ENCODE measurements at regions not wholly inside any gene's neighbourhood (a gene's known extent, or its start where the extent isn't known, plus 50 kb on each side); places are given as distances from the start of the nearest gene placed in this dataset.
A peak's percentile ranks its signal among the peaks of the same experiment; 100 is the strongest.

GRCh38 chr5:142493875-142494518 is 169.2 kb upstream of the SPRY4 start:
- intact Hi-C loops (cut with DNase I): no loop called here
- DNase-seq (no peak), ATAC-seq (no peak)
- no peak for TF ChIP-seq CTCF (IDR thresholded peaks at IDR 0.05)
- Histone ChIP-seq H3K27ac (no peak overlapping the region), H3K4me3 (no peak overlapping the region), H3K36me3 (ENCODE audit: insufficient read depth in 1 of 2, low read depth in 1 of 2) (no peaks in the 10 kb centered on the region), H3K9me3 (no peaks in the 10 kb centered on the region), H3K27me3 (ENCODE audit: insufficient read depth in 3 of 3, low read length in 2 of 3) (no peaks in the 10 kb centered on the region), H3K4me1 (peaks cover 6% of the 10 kb centered on the region)
- WGBS, 3 donors: 86 to 92% (median 92%) methylated on average over 9 of the region's 9 CpGs

GRCh38 chr5:142492781-142493281 is 168.0 kb upstream of the SPRY4 start:
- intact Hi-C loops (cut with DNase I): no loop called here
- H3K27me3 ChIP-seq (ENCODE audit: insufficient read depth in 3 of 3, low read length in 2 of 3): no peaks in the 10 kb centered on the region
- H3K4me1 ChIP-seq: peaks cover 6% of the 10 kb centered on the region
- DNase-seq (no peak), ATAC-seq (peak in 1 of 4 donors; percentile 30)
- no peaks in the 10 kb centered on the region for H3K9me3 ChIP-seq
- H3K27ac ChIP-seq: peak overlapping the region; percentile 32
- TF ChIP-seq CTCF (IDR thresholded peaks at IDR 0.05): no peak
- H3K4me3 ChIP-seq: no peak overlapping the region
- no peaks in the 10 kb centered on the region for H3K36me3 ChIP-seq (ENCODE audit: insufficient read depth in 1 of 2, low read depth in 1 of 2)
- WGBS, 3 donors: 26 to 38% (median 31%) methylated on average over 6 of the region's 6 CpGs

- Histone ChIP-seq H3K9me3 (no peaks in the 10 kb centered on the region), H3K4me3 (no peak overlapping the region), H3K27ac (no peak overlapping the region), H3K36me3 (ENCODE audit: insufficient read depth in 1 of 2, low read depth in 1 of 2) (no peaks in the 10 kb centered on the region), H3K4me1 (peaks cover 6% of the 10 kb centered on the region), H3K27me3 (ENCODE audit: insufficient read depth in 3 of 3, low read length in 2 of 3) (no peaks in the 10 kb centered on the region)
- WGBS, 3 donors: 66 to 80% (median 76%) methylated on average over 8 of the region's 8 CpGs
- no peak for TF ChIP-seq CTCF (IDR thresholded peaks at IDR 0.05)
- intact Hi-C loops (cut with DNase I): no loop called here
- no peak for DNase-seq
- no peak for ATAC-seq
These were observed 166.9 kb upstream of the SPRY4 start for GRCh38 chr5:142491679-142492078.

- Histone ChIP-seq H3K4me3 (no peak overlapping the region), H3K4me1 (peaks cover 6% of the 10 kb centered on the region), H3K27me3 (ENCODE audit: insufficient read depth in 3 of 3, low read length in 2 of 3) (no peaks in the 10 kb centered on the region), H3K27ac (peak overlapping the region; percentile 41), H3K36me3 (ENCODE audit: insufficient read depth in 1 of 2, low read depth in 1 of 2) (no peaks in the 10 kb centered on the region), H3K9me3 (no peaks in the 10 kb centered on the region)
- intact Hi-C loops (cut with DNase I): no loop called here
- DNase-seq: no peak
- TF ChIP-seq CTCF (IDR thresholded peaks at IDR 0.05): no peak
- ATAC-seq: no peak
- WGBS, 3 donors: 38 to 46% (median 41%) methylated on average over 8 of the region's 8 CpGs
These were observed 166.4 kb upstream of the SPRY4 start for GRCh38 chr5:142491270-142491669.

- Histone ChIP-seq H3K9me3 (no peaks in the 10 kb centered on the region), H3K27ac (no peak overlapping the region), H3K27me3 (ENCODE audit: insufficient read depth in 3 of 3, low read length in 2 of 3) (peaks cover 0 to 6% (median 0%) of the 10 kb centered on the region in 3 donors), H3K36me3 (ENCODE audit: insufficient read depth in 1 of 2, low read depth in 1 of 2) (no peaks in the 10 kb centered on the region), H3K4me3 (no peak overlapping the region), H3K4me1 (no peaks in the 10 kb centered on the region)
- 60 to 74% (median 66%) methylated on average over 2 of the region's 2 CpGs for WGBS, 3 donors
- DNase-seq (no peak), ATAC-seq (no peak)
- intact Hi-C loops (cut with DNase I): no loop called here
- no peak for TF ChIP-seq CTCF (IDR thresholded peaks at IDR 0.05)
These were observed 161.8 kb upstream of the SPRY4 start for GRCh38 chr5:142486581-142486980.

Measured in psoas muscle (tissue), 7 donors.